ENCODE measurements at regions not wholly inside any gene's neighbourhood (a gene's known extent, or its start where the extent isn't known, plus 50 kb on each side); places are given as distances from the start of the nearest gene placed in this dataset.

- TF ChIP-seq GATA3 (IDR thresholded peaks at IDR 0.05; ENCODE audit: low read depth, low read length) (no peak), GATA2 (IDR thresholded peaks at IDR 0.05; ENCODE audit: low read depth, low read length) (no peak)
Measured at GRCh38 chr7:96416116-96416515, 94.2 kb upstream of the SLC25A13 start.

All from SH-SY5Y (cell line).